GM21737 (cell line): ENCODE measurements at regions not wholly inside any gene's neighbourhood (a gene's known extent, or its start where the extent isn't known, plus 50 kb on each side); places are given as distances from the start of the nearest gene placed in this dataset.
"Not testable (repeated sequence)": the region's sequence is repeated elsewhere in the genome, so short reads cannot be mapped to it uniquely, and the experiment has no call there.

ENCODE experiments used
- ATAC-seq: cut with Tn5 transposase; IDR thresholded peaks from one replicate; pipeline ENCODE4 v1.9.1; 2021; ENCODE audit warnings: mild to moderate bottlenecking, moderate library complexity; ENCODE audit not compliant: unreplicated experiment

DNA sequence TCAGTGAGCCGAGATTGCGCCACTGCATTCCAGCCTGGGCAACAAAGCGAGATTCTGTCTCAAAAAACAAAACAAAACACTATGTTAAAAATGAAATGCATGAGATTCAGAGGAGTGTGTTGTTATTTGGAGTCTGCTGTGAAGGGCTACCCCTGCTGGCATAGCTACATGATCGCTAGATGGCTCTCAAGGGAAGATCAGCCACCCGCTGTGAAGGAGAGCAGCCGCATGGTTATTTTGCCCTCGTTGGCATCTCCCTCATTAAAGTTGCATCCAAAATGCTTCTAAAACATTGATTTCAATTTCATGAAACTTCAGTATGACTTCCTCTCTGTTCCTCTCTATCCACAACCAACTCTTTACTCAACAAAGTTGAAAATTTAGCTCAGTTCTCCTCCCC, 54.8 kb upstream of the NDUFV2 start:
- ATAC-seq: no peak

GRCh38 chr18:9048236-9048635, 54.3 kb upstream of the NDUFV2 start:
- ATAC-seq: no peak

DNA sequence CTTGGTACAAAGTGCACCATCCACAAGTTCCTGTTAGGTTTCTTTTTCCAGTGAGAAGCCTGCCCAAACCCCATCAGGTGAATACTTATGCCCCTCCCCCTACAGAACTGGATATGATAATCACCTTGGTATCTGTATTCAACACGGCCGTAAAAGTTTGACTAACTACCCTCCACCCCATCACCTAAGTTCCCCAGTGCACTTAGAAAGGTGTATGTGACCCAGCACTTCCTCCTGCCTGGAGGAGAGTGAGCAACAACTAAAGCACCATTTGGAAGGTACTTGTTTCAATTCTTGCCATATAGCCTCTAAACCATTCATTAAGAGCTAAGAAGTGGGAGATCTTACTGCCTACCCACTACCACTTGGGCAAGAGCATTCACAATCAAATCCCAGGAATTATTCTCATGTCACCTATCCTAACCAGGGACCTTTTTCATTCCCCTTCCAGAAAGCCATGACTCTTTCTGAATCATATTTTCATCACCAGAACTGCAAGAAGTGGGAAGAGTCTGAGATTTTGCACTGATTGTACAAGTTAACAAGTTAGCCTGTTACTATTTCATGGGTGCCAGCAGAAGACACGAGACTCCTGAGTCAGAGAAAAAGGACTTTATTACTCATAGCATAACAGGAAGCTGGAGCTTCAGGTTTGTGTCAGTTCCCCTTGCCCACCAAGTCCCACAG, 53.5 kb upstream of the NDUFV2 start:
- ATAC-seq: no peak

DNA sequence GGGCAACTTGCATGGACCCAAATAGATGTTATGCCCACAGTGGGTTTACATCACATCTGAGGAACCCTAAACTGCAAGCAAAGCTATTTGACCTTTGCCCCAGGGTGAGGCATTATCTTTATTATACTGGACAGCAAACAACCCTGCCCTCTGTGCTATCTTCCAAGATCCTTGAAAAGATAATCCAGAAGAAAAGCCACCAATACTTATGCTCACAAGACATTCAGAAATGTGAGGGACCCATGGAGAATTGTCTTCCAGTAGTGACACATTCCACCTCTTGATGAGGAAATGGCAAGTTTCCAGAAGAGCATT, 53.0 kb upstream of the NDUFV2 start:
- no peak for ATAC-seq

DNA sequence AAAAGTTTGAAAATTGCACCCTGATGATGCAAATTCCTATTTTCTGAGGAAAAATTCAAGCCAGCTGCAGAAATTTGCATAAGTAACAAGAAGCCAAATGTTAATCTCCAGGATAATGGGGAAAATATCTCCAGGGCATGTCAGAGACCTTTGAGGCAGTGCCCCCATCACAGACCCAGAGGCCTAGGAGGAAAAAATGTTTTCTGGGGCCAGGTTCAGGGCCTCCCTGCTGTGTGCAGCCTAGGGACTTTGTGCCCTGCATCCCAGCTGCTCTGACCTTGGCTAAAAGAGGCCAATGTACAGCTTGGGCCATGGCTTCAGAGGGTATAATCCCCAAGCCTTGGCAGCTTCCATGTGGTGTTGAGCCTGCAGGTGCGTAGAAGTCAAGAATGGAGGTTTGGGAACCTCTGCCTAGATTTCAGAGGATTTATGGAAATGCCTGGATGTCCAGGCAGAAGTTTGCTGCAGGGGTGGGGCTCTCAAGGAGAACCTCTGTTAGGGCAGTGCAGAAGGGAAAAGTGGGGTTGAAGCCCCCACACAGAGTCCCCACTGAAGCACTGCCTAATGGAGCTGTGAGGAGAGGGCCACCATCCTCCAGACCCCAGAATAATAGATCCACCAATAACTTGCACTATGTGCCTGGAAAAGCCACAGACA, 51.7 kb upstream of the NDUFV2 start:
- not testable (repeated sequence) for ATAC-seq
